GM21529 (cell line): ENCODE measurements at regions not wholly inside any gene's neighbourhood (a gene's known extent, or its start where the extent isn't known, plus 50 kb on each side); places are given as distances from the start of the nearest gene placed in this dataset.
"Not testable (repeated sequence)": the region's sequence is repeated elsewhere in the genome, so short reads cannot be mapped to it uniquely, and the experiment has no call there.

Experiments
- ATAC-seq: cut with Tn5 transposase; IDR thresholded peaks from one replicate; pipeline ENCODE4 v1.9.1; 2021; ENCODE audit not compliant: unreplicated experiment

- ATAC-seq: not testable (repeated sequence)
Observed at GRCh38 chr15:21774760-21775159, 102.8 kb downstream of the POTEB start.

DNA sequence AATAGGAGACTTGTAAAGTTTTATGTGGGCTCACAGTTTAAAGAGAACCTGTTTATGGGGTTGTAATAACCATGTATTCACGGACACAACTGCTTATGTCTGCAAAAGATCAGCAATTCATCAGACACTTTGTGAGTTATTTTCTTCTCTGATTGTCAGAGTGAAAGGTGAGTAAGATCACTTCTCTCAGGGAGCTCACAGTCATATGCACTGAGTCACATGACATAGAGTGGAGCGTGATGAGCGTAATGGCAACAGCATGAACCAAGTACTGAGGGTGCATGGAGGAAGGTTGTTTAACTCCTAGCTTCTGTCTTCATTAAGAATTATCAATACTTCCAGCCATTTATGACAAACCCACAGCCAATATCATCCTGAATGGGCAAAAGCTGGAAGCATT lies 111.0 kb downstream of the POTEB start:
- ATAC-seq: not testable (repeated sequence)

DNA sequence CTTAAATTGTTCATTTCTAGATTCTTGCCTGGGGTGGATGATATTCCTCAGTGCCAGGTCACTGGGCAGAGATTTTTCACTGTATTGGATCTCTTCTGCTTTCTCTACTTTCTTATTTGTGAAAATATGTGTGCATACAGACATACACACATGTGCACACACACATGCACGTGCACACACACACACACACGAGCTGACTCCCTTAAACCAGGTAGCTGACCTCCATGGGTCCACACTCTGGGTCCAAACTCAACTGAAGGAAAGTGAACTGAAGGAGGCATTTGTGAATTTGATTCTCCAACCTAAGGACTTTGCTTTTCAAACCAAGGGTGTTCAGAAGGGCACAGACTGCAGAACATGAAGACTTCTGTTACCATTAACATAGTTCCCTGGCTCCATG lies 113.8 kb downstream of the POTEB start:
- not testable (repeated sequence) for ATAC-seq

GRCh38 chr15:21760250-21761023 lies 117.1 kb downstream of the POTEB start:
- not testable (repeated sequence) for ATAC-seq

- not testable (repeated sequence) for ATAC-seq
Observed at GRCh38 chr15:21759401-21760165, 118.0 kb downstream of the POTEB start.

DNA sequence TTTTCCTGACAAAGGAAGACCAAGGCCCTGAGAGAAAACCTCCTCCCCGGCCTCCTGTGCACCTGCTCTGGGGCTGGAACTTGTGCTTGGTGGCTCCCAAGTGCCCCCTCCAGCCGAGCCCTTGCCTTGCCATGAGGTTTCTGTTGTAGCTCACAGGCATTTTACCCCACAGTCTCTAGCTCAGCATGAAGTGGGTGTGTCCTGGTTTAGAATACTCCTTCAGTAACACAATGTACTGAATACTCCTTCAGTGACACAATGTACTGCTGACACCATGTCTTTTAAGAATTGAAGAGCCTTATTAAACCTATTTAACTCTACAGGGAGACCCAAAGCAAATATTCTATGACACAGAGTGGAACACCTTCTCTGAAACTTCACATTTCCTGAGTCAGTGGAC lies 123.7 kb downstream of the POTEB start:
- not testable (repeated sequence) for ATAC-seq

DNA sequence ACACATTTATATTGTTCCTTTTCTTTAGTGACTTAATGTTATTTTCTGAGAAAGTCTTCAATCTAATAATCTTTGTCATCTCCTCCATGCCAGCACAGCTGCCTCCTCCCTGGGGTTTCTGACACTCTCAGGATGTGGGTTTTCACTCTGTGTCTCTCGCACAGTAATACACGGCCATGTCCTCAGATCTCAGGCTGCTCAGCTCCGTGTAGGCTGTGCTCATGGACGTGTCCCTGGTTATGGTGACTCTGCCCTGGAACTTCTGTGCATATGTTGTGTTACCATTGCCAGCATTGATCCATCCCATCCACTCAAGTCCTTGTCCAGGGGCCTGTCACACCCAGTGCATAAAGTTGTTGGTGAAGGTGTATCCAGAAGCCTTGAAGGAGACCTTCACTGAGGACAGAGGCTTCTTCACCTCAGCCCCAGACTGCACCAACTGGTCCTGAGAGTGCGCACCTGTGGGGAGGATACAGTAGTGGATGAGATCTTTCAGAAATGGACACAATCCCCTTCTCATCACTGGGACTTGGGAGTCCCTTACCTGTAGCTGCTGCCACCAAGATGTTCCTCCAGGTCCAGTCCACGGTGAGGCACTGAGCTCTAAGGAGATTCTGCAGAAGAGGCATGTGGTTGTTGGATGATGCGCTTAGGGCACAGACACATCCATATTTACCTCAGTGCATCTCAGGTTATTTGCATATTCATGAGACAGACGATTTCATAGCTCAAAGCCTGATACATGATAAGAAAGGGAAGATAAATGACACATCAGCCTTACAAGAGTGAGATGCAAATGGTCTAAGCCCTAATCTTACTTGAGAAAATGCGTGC lies 125.2 kb downstream of the POTEB start:
- not testable (repeated sequence) for ATAC-seq

- not testable (repeated sequence) for ATAC-seq
Observed at GRCh38 chr15:21749173-21749572, 128.4 kb downstream of the POTEB start.

- not testable (repeated sequence) for ATAC-seq
Observed at GRCh38 chr15:21744245-21744915, 133.2 kb downstream of the POTEB start.

GRCh38 chr15:21742067-21742466 lies 135.5 kb downstream of the POTEB start:
- peak; percentile 79 for ATAC-seq

DNA sequence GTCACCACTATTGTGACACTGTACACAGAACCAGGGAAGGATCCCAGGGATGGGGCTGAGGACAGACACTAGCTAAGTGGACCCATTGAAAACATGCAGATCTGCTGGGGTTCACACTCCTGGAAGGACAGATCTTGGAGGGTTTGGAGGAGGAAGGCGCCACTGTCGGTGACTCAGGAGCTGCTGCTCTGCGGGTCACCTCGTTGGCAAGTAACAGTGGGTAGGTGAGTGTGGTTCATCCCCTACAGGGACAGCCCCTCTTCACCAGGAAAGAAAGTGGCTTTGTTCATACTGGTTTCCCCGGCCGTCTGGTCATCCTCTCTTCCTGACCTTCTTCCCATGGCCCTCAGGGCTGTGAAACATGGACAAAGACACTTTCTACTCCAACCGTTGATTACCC lies 139.5 kb downstream of the POTEB start:
- not testable (repeated sequence) for ATAC-seq

- not testable (repeated sequence) for ATAC-seq
Observed at GRCh38 chr15:21736443-21736842, 141.1 kb downstream of the POTEB start.

DNA sequence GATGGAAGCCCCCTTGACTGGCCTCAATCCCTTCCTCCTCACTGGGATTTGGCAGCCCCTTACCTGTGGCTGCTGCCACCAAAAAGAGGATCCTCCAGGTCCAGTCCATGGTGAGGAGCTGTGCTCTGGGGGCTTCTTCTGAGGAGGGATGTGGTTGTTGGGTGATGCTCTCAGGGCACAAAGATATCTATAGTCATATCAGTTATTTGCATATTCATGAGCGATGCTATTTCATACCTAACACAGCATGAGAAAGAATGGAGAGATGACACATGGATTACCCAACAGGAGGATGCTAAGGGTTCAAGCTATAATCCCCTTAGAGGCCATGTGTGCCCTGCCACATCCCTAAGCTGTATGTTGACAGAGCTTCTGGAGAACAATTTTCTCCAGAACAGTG lies 141.7 kb downstream of the POTEB start:
- not testable (repeated sequence) for ATAC-seq

- not testable (repeated sequence) for ATAC-seq
Observed at GRCh38 chr15:21735368-21735767, 142.2 kb downstream of the POTEB start.

DNA sequence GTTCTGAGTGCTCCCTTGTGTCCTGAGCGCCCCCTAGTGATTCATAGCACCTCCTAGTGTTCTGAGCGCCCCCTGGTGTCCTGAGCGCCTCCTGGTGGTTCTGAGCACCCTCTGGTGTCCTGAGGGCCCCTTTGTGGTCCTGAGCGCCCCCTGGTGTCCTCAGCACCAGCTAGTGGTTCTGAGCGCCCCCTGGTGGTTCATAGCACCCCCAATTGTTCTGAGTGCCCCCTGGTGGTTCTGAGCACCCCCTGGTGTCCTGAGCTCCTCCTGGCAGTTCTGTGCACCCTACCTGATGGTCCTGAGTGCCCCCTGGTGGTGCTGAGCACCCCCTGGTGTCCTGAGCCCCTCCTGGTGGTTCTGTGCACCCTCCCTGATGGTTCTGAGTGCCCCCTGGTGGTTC lies 146.0 kb downstream of the POTEB start:
- ATAC-seq: peak; percentile 53

DNA sequence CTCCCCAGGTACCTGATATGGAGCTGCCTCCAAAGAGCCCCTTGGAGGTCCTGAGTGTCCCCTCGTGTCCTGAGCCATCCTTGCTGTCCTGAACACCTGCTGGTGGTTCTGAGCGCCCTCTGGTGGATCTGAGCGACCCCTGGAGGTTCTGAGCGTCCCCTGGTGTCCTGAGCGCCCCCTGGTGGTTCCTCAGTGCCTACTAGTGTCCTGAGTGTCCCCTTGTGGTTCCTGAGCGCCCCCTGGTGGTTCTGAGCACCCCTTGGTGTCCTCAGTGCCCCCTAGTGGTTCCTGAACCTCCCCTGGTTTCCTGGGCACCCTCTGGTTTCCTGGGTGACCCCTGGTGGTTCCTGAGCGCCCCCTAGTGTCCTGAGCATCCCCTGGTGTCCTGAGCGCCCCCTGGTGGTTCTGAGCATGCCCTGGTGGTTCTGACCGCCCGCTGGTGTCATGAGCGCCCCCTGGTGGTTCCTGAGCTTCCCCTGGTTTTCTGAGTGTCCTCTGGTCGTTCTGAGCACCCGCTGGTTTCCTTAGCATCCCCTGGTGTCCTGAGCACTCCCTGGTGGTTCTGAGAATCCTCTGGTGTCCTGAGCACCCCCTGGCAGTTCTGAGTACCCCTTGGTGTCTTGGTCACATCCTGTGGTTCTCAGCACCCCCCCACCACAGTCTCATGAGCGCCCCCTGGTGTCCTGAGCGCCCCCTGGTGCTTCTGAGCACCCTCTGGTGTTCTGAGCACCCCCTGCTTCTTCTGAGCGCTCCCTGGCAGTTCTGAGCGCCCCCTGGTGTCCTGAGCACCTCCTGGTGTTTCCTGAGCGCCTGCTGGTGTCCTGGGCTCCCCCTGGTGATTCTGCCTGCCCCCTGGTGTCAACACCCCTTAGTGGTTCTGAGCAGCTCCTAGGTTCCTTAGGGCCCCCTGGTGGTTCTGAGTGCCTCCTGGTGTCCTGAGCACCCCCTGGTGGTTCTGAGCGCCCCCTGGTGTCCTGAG lies 146.8 kb downstream of the POTEB start:
- ATAC-seq: peak; percentile 69

DNA sequence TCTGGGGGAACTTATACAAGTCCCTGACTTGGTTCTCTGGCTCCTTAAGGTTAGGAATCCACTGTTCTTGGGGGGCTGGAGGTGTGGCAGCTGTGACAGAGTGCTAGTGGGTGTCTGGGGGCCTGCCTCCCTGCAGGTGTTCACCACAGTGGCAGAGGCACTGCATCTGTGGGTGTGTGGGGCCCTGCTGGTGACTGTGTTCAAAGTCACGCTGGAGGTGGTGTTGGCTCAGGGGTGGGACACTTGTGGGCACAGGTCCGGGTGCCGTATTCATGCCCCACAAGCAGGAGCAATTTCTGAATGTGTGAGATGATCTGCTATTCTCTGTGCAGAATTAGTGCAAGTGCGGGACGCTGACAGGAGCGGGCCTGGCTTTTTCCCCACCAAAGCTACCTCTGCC lies 152.5 kb downstream of the POTEB start:
- not testable (repeated sequence) for ATAC-seq

GRCh38 chr15:21721115-21721514 lies 156.4 kb downstream of the POTEB start:
- ATAC-seq: not testable (repeated sequence)

DNA sequence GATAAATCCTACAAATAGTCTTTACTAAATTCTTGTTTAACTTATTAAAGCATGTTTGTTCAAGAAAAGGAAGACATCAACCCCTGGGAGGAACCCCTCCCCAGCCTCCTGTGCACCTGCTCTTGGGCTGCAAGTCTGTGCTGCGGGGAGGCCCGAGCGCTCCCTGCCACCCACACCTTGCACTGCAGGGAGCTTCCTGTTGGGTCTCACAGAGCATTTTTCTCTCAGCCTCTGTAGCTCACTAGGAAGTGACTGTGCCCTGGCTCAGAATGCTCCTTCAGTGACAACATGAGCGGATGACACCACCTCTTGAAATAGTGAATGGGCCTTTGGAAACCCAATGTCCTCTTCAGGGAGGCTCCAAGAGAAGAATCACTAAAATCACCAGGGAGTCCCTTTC lies 158.8 kb downstream of the POTEB start:
- ATAC-seq: peak; percentile 72
